NCI-H2029 treated with DMSO at 0.1 percent for 48 hours (cell line): ENCODE measurements at regions not wholly inside any gene's neighbourhood (a gene's known extent, or its start where the extent isn't known, plus 50 kb on each side); places are given as distances from the start of the nearest gene placed in this dataset.
"Not testable (repeated sequence)": the region's sequence is repeated elsewhere in the genome, so short reads cannot be mapped to it uniquely, and the experiment has no call there.

Experiments
- DNase-seq: peaks from one replicate; lab custom pipeline; 2025; lab: John Stamatoyannopoulos, UW

DNA sequence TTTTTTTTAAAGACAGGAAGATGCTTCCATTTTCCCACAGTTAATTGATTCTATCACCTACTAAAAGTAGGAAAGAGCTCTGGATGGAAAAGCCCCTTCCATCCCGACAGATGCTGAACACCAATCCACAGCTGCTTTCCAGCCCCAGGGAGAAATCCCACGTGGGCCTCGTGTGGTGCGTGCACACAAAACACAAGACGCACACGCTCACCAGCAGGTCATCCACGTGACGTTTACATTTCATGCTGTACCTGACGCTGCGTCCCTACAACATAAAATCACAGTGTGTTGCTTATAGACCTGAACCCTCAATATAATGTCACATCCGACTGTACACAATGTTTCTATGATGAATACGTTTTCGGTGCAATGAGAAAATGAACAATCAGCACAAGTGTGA, 50.2 kb upstream of the DACT2 start:
- DNase-seq = no peak

DNA sequence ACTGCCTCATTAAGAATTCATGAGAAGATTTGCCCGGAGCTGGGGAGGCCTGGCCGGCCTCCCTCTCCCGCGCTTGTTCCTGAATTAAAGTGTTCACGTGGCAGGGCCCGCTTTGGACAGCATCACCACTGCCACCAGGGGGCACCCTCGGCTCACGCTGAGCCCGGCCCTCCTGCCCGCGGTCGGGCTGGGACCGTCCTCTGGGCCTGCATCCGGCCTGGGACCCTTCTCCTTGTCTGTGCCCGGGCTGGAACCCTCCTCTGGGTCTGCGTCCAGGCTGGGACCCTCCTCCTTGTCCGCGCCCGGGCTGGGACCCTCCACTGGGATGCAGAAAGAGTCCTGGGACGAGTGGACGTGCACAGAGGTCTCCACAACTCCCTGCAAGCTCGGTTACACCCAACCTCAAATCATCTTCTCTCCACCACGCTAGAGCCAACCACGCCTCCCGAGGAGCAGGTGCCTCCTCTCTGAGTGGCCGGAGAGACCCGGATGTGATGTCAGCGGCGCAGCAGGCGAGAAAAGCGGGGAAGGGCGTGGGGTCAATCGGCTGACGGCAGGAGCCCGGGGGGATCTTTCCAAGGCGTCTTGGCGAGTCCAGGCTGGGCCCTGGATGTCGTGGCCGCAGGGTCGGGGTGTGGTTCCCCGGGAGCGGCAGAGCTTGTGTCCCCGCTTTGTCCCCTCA, 50.9 kb upstream of the DACT2 start:
- peak; percentile 56 for DNase-seq

DNA sequence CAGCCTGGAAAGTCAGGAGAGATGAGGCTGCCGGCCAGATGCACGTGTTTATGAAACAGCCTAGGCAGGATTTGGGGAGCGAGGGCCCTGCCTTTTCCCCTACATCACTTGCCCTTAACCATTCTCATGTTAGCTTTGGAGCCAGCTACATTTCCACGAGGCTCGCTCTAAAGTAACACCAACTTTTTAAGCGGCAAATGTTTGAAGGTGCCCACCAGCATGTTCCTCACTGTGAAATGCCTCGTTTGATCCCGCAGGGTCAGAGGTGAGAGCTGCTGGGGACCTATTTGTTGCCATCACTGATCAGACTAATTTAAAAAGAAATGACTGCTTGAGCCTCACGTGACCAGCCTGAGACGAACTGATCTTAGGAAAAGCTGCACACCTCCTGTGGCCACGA, 51.6 kb upstream of the DACT2 start:
- no peak for DNase-seq

DNA sequence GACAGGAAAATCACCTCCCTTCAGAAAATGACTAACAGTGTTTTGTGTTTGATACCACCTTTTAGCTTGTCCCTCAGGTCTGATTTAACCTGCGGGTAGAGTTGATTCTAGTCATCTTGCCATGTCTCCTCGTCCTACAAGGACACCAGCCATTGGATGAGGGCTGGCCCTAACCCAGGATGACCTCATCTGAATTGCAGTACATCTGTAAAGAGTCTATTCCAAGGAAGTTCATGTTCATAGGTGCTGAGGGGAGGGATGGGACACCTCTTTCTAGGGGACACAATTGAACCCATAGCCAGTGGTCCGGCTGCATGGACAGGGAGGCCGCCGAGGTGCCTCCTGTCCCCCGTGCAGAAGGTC, 52.0 kb upstream of the DACT2 start:
- DNase-seq = no peak

DNA sequence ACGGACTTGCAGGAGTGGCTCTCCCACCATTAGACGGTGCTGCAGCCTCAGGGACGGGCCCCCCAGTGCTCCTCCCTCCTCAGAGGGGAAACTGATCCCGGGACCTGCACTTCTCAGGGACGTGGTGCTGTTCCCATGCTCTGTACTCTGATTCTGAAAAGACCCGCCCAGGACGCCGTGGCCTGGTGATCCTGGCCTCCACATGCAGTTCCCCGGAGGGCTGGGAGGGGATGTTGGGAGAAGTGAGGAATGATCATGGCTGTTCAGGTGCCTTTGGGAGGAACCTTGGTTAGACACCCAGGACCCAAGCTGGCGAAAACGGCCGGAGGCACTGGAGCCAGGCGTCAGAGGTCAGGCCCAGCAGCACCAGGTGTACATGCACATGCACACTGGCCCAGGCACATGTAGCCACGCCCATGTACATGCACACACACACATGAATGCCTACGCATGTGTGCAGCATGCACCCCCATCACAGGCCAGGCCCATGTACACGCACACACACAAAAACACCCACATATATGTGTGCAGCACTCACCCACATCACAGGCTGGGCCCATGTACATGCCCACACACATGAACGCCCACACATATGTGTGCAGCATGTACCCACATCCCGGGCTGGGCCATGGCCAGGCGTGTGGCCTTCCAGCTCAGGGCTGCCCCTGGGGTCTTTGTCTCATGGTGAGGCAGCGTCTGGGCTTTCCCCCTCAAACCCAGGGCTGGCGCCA, 52.6 kb upstream of the DACT2 start:
- no peak for DNase-seq

DNA sequence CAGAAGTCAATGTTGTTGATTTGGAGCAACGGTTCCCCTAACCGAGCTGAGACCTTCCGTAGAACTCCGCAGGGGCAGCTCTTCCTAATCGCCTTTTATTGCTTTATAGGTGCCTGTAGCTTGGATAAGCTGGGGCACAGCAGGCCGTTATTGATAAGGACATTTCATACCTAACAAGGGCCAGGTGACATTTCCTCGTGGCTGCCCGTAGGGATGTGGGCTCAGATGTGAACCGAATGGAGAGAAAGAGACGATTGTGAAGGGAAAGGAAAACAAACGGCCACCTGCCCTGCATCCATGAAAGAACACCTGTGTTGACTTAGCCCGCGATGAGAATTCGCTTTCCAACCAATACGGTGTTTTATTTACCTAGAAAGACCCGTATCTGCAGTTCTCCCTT, 53.3 kb upstream of the DACT2 start:
- peak; percentile 76 for DNase-seq

DNA sequence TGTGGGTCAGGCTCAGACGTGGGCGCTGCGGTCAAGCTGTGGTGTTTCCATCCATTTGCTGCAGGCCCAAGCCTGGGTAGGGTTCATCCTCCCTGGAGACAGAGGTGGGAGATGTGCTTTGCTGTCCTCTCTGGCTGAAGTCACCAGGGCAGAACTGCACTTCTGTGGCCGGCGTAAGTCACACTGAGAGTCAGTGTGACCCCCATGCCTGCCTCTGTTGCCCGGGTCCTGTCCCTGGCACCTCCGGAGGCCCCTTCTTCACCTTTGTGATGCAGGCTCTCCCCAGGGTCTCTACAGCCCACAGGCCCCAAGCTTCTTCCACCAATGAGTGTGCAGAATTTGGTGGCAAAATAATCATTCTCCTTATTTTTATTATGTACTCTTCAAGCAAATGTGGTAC, 53.8 kb upstream of the DACT2 start:
- DNase-seq = no peak

DNA sequence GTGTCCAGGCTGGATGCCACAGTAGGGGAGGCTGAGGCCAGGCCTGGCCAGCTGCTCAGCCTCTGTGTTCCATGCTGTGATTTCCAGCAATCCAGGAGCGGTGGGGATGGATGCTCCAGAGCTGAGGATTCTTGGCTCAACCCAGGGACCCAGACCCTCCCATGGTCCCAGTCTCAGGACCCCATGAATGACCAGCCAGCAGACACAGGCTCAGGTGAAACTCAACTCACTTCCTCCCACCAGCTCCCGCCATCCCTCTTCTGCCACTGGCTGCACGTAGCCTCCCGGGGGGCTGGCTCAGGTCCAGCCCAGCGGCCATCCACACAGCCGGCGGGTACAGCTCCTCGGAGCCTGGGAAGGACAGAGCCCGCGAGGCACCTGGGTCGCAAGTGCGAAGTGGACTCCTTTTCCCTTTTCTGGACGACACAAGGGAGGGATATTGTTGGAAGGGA, 54.5 kb upstream of the DACT2 start:
- DNase-seq = no peak

DNA sequence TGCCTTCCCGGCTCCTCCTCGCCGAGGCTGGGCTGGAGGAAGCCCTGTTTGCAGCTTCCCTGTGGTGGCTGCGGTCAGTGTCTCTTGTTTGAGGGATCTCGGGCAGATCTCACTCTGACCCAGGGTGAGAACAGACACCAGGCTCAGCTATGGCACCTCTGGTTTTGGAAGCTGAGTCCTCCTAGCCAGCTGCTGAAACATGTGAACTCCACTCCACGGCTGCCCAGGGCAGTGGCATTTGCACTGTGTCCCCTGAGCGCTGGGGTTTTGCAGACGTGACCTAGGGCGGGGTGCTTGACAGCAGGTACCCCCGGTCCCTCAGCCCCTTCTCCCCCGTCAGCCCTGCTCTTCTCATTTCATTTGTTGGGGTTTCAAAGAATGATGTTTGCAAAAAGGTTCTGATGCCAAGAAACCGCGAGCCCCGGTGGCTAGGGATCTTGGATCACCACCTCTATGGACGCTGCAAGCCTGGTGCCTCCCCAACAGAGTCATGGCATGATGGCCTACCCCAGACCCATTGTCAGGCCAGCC, 55.0 kb upstream of the DACT2 start:
- DNase-seq = no peak

DNA sequence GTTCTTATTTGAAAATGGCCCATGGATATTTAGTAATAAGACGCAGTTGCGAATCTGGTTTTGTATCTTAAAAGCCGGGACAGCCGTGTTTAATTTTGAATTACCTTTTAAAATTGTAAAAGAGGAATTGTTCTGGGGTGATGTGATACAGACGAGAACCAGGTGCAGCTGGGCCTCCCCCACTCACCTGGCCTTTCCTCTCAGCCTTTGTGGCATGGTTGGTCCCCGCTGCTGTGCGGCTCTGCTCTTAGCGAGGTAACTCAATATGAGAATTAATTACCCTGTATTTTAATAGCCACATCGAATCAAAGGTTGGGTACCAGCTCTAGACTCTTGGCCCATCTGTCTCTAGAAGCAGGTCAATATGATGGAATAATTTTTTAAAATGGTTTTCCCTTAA, 56.5 kb upstream of the DACT2 start:
- DNase-seq = no peak

DNA sequence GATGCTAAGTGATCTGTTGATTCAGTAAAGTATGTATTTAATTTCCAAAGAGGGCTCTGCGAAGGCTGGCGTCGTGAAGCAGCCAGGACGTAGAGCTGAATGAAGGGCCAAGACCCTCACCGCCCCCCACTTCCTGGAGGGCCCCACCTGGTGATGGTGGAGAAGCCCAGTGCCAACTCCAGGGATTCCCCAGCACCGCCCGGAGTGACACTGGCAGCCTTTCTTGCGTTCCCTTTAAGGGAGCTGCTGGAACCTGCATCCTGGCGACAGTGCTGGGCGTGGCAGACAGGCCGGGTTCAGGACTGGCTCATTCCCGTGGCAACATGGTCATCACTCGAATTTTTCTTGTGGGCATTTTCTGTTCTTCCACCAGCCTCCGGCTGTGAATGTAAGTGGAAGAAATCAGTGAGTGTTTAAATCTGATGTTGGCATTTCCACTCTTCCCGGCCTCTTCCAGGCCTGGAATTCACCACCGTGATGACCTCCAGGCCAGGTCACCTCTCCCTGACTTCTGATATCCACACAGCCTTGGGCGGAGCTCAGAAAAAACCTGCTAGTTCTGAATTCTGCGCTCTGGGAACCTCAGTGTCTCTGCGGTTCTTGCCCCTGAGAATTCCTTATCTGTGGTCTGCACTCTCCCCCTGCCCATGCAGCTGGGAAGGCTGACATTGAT, 57.4 kb upstream of the DACT2 start:
- no peak for DNase-seq

DNA sequence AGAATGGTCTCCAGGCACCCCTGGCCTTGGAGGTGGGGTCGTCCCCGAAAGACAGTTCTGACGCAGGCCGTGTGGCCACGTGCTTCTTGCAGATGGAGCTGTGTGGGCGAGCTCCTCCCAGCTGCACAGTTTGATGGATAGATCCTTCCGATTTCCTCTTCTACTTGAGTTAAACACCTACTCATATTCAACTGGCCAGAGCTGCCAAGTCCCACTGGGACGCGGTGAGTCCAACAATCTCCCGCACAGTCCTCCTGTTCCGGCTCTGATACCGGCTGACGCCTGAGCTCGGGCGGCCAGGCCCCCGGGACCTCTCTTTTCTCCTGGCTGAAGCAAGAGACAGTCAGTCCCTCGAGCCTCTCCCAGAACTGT, 57.9 kb upstream of the DACT2 start:
- peak; percentile 57 for DNase-seq

DNA sequence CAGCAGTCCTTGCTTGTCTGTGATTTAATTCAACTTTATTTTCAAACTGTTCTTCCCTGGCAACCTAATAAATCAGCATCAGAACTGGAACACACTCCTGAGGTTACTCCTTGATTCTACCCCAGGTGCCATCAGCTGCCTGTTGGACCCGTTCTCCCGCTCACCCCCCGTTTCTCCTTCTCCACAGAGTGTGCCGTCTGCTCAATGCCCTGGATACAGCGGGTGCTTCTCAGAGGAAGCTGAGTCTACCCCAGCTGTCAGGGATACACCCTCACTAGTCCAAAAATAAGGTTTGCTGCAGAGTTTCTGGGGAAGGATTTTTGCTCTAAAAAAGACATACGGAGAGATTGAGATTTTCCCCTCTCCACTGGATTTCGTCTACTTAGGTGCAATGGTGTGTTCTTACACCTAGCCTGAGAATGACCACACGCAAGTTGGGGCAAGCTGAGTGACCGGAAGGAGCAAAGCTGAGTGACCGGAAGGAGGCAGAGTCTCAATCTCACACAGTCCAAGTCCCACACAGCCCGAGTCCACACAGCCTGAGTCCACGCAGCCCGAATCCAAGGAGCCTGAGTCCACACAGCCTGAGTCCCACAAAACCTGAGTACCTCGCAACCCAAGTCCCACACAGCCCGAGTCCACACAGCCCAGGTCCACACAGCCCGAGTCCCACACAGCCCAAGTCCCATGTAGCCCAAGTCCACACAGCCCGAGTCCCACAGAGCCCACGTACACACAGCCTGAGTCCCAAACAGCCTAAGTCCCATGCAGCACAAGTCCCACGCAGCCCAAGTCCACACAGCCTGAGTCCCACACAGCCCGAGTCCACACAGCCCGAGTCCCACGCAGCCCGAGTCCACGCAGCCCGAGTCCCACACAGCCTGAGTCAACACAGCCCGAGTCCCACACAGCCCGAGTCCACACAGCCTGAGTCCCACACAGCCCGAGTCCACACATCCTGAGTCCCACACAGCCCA, 58.6 kb upstream of the DACT2 start:
- DNase-seq = no peak

DNA sequence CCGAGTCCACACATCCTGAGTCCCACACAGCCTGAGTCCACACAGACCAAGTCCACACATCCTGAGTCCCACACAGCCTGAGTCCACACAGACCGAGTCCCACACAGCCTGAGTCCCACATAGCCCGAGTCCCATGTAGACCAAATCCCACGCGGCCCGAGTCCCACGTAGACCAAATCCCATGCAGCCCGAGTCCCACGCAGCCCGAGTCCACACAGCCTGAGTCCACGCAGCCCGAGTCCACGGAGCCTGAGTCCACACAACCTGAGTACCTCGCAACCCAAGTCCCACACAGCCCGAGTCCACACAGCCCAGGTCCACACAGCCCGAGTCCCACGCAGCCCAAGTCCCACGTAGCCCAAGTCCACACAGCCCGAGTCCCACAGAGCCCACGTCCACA, 60.0 kb upstream of the DACT2 start:
- not testable (repeated sequence) for DNase-seq

DNA sequence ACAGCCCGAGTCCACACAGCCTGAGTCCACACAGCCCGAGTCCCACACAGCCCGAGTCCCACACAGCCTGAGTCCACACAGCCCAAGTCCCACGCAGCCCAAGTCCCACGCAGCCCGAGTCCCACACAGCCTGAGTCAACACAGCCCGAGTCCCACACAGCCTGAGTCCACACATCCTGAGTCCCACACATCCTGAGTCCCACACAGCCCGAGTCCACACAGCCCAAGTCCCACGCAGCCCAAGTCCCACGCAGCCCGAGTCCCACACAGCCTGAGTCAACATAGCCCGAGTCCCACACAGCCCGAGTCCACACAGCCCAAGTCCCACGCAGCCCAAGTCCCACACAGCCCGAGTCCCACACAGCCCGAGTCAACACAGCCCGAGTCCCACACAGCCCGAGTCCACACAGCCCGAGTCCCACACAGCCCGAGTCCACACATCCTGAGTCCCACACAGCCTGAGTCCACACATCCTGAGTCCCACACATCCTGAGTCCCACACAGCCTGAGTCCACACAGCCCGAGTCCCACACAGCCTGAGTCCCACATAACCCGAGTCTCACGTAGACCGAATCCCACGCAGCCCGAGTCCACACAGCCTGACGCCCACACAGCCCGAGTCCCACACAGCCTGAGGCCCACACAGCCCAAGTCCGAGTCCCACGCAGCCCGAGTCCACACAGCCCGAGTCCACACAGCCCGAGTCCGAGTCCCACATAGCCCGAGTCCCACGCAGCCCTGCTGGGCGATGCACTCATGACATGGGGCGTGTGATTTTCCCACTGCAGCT, 60.6 kb upstream of the SMOC2 start:
- DNase-seq = not testable (repeated sequence)

DNA sequence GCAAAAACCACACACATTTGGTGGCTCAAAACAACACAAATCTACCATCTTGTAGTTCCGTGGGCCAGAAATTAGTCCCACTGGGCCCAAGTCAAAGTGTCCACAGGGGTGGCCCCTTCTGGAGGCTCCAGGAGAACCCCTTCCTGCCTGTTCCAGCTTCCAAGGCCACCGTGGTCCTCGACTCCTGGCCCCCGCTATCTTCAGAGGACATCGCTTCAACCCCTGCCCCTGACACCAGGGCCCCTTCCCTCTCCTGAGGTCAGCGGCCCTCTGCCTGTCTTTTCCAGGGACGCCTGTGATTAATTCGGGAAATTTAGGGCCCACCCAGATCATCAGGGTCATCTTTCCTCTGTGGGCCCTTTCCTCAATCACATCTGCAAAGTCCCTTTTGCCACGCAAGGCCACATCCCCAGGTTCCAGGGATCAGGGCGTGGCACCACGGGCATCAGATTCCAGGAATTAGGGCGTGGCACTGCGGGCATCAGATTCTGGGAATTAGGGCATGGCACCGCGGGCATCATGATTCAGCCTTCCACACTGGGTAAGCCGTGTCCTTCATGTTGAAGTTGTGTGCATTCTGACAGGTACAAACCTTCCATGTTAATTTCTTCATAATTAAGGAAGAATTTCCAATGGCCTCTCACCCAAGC, 59.9 kb upstream of the SMOC2 start:
- no peak for DNase-seq

DNA sequence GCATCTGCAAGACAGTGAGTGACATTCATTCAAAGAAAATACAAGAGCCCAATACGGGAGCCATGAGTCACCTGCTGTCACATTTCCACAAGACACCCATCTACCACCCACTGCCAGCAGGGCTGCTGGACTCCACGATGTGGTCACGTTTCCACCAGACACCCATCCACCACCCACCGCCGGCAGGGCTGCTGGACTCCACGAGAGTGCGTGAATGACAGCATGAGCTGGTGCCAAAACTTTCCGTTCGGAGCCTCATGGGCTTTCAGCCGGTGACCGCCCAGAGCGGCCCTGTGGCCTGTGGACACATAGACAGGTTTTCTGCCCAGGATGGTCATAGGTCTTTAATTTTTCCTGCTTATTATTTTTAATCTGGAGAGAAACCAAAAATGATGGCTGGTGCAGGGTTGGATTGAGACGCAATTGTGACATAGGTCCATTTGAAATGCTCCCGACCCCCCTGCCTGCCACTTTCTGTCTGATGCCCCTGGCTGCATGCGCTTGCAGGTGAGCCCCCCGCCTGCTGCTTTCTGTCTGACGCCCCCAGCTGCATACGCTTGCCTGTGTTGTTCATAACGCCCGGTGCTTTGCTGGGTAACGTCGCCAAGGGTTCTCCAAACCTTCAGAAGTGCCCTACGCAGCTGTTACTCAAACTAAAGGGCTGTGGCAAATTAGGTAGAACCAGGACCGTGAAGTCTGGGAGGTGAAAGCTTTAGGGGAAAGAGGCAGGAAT, 59.1 kb upstream of the SMOC2 start:
- no peak for DNase-seq

DNA sequence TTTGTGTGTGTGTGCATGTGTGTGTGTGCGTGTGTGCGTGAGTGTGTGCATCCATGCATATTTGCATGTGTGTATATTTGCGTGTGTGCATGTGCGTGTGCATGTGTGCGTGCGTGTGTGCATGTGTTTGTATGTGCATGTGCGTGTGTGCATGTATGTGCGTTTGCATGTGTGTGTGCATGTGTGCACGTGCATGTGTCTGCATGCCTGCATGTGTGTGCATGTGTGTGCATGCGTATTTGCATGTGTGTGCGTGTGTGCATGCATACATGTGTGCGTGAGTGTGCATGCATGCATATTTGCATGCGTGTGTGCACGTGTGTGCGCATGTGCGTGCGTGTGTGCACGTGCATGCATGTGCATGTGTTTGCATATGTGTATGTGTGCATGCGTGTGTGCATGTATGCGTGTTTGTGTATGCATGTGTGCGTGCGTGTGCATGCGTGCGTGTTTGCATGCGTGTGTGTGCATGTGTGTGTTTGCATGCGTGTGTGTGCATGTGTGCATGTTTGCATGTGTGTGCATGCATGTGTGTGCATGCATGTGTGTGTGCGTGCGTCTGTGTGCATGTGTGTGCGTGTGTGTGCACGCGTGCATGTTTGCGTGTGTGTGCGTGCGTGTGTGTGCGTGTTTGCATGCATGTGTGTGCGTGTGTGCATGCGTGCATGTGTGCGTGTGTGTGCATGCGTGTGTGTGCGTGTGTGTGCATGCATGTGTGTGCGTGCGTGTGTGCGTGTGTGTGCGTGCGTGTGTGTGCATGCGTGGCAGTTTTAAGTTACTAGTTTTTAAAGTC, 57.7 kb upstream of the SMOC2 start:
- DNase-seq = no peak
